ENCODE measurements at regions not wholly inside any gene's neighbourhood (a gene's known extent, or its start where the extent isn't known, plus 50 kb on each side); places are given as distances from the start of the nearest gene placed in this dataset.

DNA sequence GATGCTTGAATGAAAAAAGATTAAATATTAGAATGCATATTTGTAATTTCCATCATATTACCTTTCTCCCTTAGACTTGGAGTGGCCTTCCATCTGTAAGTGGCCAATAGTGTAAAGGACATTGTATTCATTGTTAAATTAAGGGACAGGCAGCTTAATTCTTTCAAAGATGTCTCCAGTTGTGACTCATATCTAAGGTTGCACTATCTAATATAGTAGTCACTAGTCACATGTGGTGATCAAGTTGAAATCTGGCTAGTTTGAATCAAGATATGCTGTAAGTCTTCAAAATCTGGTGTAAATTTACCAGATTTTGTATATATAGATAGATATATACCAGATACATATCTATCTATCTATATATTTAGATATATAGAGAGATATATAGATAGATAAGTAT, 52.4 kb upstream of the AGPS start:
- TF ChIP-seq, protein P1, sequence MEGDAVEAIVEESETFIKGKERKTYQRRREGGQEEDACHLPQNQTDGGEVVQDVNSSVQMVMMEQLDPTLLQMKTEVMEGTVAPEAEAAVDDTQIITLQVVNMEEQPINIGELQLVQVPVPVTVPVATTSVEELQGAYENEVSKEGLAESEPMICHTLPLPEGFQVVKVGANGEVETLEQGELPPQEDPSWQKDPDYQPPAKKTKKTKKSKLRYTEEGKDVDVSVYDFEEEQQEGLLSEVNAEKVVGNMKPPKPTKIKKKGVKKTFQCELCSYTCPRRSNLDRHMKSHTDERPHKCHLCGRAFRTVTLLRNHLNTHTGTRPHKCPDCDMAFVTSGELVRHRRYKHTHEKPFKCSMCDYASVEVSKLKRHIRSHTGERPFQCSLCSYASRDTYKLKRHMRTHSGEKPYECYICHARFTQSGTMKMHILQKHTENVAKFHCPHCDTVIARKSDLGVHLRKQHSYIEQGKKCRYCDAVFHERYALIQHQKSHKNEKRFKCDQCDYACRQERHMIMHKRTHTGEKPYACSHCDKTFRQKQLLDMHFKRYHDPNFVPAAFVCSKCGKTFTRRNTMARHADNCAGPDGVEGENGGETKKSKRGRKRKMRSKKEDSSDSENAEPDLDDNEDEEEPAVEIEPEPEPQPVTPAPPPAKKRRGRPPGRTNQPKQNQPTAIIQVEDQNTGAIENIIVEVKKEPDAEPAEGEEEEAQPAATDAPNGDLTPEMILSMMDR (IDR thresholded peaks at IDR 0.05) = no peak
- no peak for TF ChIP-seq POLR2A (IDR thresholded peaks at IDR 0.05)

Measured in testis (tissue), 2 donors.